ENCODE measurements at regions not wholly inside any gene's neighbourhood (a gene's known extent, or its start where the extent isn't known, plus 50 kb on each side); places are given as distances from the start of the nearest gene placed in this dataset.

DNA sequence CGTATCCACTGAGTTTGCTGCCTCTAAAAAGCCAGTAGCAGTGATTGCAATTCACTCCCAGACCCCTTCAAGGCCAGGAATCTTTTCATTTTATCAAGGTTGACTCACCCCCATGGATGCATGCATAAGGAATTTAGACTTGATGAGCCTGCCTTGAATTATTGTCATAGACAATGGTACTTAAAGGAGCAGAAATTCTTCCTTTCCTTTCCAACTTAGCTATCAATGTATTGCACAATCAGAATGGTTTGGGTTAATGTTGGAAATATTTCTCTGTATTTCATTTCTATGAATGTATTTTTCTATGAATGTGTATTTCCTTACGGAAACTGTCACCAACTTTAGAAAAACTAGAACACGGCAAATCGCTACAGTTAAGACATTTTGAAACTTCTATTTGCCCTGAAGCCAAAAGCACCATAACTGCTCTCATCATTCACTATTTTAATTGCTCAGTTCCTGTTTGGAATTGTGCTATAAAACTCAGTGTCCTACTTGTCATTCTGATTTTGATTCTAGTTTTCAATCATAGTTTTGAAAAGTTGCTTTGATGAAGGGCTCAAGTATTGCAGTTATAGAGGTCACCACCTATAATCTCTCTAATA lies 355.7 kb upstream of the AKR1E2 start:
- TF ChIP-seq, protein P1, sequence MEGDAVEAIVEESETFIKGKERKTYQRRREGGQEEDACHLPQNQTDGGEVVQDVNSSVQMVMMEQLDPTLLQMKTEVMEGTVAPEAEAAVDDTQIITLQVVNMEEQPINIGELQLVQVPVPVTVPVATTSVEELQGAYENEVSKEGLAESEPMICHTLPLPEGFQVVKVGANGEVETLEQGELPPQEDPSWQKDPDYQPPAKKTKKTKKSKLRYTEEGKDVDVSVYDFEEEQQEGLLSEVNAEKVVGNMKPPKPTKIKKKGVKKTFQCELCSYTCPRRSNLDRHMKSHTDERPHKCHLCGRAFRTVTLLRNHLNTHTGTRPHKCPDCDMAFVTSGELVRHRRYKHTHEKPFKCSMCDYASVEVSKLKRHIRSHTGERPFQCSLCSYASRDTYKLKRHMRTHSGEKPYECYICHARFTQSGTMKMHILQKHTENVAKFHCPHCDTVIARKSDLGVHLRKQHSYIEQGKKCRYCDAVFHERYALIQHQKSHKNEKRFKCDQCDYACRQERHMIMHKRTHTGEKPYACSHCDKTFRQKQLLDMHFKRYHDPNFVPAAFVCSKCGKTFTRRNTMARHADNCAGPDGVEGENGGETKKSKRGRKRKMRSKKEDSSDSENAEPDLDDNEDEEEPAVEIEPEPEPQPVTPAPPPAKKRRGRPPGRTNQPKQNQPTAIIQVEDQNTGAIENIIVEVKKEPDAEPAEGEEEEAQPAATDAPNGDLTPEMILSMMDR (IDR thresholded peaks at IDR 0.05; ENCODE audit: insufficient read depth, low read depth, low read length) = no peak
- no peak for TF ChIP-seq EZH2 (IDR thresholded peaks at IDR 0.05; ENCODE audit: insufficient read depth, low read length)
